Right lobe of liver (tissue), 6 donors: ENCODE measurements at regions not wholly inside any gene's neighbourhood (a gene's known extent, or its start where the extent isn't known, plus 50 kb on each side); places are given as distances from the start of the nearest gene placed in this dataset.
A peak's percentile ranks its signal among the peaks of the same experiment; 100 is the strongest.

Experiments
- ATAC-seq, 4 donors: fragments of 200-7000 bp; cut with Tn5 transposase; one replicate each; pipeline ENCODE4 v1.9.1; 2020; ENCODE audit warnings: mild to moderate bottlenecking in 4 of 4, moderate library complexity in 4 of 4
- DNase-seq, 3 donors: peaks; one replicate each; pipeline ENCODE4 v3.0.0-alpha.2; 2020
- H3K27ac ChIP-seq, 3 donors: fragments of 200-600 bp; one replicate each; pipeline ENCODE4 v1.8.0; 2022
- H3K27me3 ChIP-seq, 2 donors: fragments of 200-600 bp; one replicate each; pipeline ENCODE4 v1.8.0; 2022
- H3K36me3 ChIP-seq, 4 donors: fragments of 200-600 bp; sonication (generic) in 1 of 4; one replicate each; pipeline versions ENCODE4 v1.5.1 to v1.8.0; 2017 to 2022; ENCODE audit warnings: control low read depth in 1 of 4
- H3K4me1 ChIP-seq, 4 donors: fragments of 200-600 bp; sonication (generic) in 1 of 4; one replicate each; pipeline versions ENCODE4 v1.5.1 to v1.8.0; 2017 to 2022; ENCODE audit warnings: control low read depth in 1 of 4
- H3K4me3 ChIP-seq, 3 donors: fragments of 200-600 bp; one replicate each; pipeline ENCODE4 v1.8.0; 2022
- H3K9me3 ChIP-seq, 4 donors: fragments of 200-600 bp; sonication (generic) in 1 of 4; one replicate each; pipeline versions ENCODE4 v1.5.1 to v1.8.0; 2017 to 2022; ENCODE audit warnings: control low read depth in 1 of 4
- CTCF ChIP-seq, 4 donors: fragments of 200-600 bp in 3 of 4; fragments of 450-650 bp in 1 of 4; IDR thresholded peaks; one replicate each; pipeline versions ENCODE4 v1.5.1 to v1.8.0; 2016 to 2022; ENCODE audit warnings: antibody characterized with exemption in 4 of 4, mild to moderate bottlenecking in 2 of 4
- POLR2A ChIP-seq: fragments of 450-650 bp; IDR thresholded peaks from one replicate; pipeline ENCODE4 v1.6.1; 2017; ENCODE audit warnings: antibody characterized with exemption, mild to moderate bottlenecking
- WGBS: methylation state at CpG from one replicate; pipeline ENCODE4 v1.1.6; 2018; ENCODE audit warnings: low coverage, low lambda C conversion rate; ENCODE audit not compliant: insufficient coverage; ENCODE audit errors: missing lambda C conversion rate; 5-methylcytosine and 5-hydroxymethylcytosine counted together
- intact Hi-C, 2 donors: fragments of 100-400 bp; cut with DNase I; formaldehyde crosslinking; loops; one replicate each; pipeline versions ENCODE4 v1.11.2 to v1.14.1; 2022
- donor health status: DM: no; HTN: yes; CAD: no.
- donor health status: DM: no; HTN: no; CAD: no.
- donor health status: DM: no; HTN: no; CAD: no.
- donor health status: DM: no; HTN: yes; CAD: no.
- donor health status: DM: no; HTN: yes; CAD: no.

GRCh38 chr2:105556366-105556765 is 157.5 kb upstream of the FHL2 start:
- no peak overlapping the region for H3K4me3 ChIP-seq
- no peaks in the 10 kb centered on the region for H3K4me1 ChIP-seq
- intact Hi-C loops, result no loop called here
- 70% methylated on average over 3 of the region's 3 CpGs for WGBS
- no peak for ATAC-seq
- no peaks in the 10 kb centered on the region for H3K36me3 ChIP-seq
- TF ChIP-seq POLR2A, result no peak
- no peak for TF ChIP-seq CTCF (IDR thresholded peaks at IDR 0.05)
- H3K27me3 ChIP-seq, result no peaks in the 10 kb centered on the region
- no peaks in the 10 kb centered on the region for H3K9me3 ChIP-seq
- DNase-seq, result no peak
- H3K27ac ChIP-seq, result no peak overlapping the region

GRCh38 chr2:105554235-105554634 is 155.4 kb upstream of the FHL2 start:
- intact Hi-C loops, result no loop called here
- no peaks in the 10 kb centered on the region for H3K36me3 ChIP-seq
- H3K27me3 ChIP-seq, result no peaks in the 10 kb centered on the region
- H3K9me3 ChIP-seq, result no peaks in the 10 kb centered on the region
- H3K4me3 ChIP-seq, result no peak overlapping the region
- TF ChIP-seq CTCF (IDR thresholded peaks at IDR 0.05), result no peak
- no peak for TF ChIP-seq POLR2A
- H3K27ac ChIP-seq, result no peak overlapping the region
- no peaks in the 10 kb centered on the region for H3K4me1 ChIP-seq
- ATAC-seq, result no peak
- no peak for DNase-seq

DNA sequence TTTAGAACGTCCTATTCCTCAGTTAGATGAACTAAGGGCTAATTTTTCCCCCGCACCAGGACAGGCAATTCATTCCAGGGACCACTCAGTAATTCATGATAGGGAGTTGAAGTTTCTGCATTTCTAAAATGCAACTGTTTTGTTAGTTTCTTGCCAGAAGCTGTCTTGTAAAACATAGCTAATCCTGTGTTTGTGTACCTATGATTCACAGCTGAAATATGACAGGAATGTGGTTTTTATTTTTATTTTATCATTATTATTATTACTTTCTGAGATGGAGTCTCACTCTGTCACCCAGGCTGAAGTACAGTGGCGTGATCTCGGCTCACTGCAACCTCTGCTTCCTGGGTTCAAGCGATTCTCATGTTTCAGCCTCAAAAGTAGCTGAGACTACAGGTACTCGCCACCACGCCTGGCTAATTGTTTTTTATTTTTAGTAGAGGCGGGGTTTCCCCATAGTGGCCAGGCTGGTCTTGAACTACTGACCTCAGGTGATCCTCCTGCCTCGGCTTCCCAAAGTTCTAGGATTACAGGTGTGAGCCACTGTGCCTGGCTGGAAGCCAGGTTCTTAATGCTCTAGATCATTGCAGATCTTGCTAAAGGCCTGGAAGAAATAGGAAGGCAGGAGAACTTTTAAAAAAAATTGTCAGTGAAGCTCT is 154.8 kb upstream of the FHL2 start:
- Histone ChIP-seq H3K9me3 (no peaks in the 10 kb centered on the region), H3K27ac (no peak overlapping the region), H3K4me3 (no peak overlapping the region), H3K27me3 (no peaks in the 10 kb centered on the region), H3K36me3 (no peaks in the 10 kb centered on the region), H3K4me1 (no peaks in the 10 kb centered on the region)
- DNase-seq (no peak), ATAC-seq (no peak)
- TF ChIP-seq POLR2A (no peak), CTCF (IDR thresholded peaks at IDR 0.05) (no peak)
- intact Hi-C loops, result no loop called here
- WGBS, result 62% methylated on average over 9 of the region's 9 CpGs

- H3K9me3 ChIP-seq, result no peaks in the 10 kb centered on the region
- no peak overlapping the region for H3K4me3 ChIP-seq
- H3K27me3 ChIP-seq, result no peaks in the 10 kb centered on the region
- H3K27ac ChIP-seq, result no peak overlapping the region
- no peaks in the 10 kb centered on the region for H3K4me1 ChIP-seq
- ATAC-seq (peak; percentile 24 to 48 (median 40)), DNase-seq (no peak)
- no peaks in the 10 kb centered on the region for H3K36me3 ChIP-seq
- 38% methylated on average over 6 of the region's 6 CpGs for WGBS
- intact Hi-C loops, result no loop called here
- TF ChIP-seq POLR2A (no peak), CTCF (IDR thresholded peaks at IDR 0.05) (no peak)
These were observed 147.8 kb upstream of the FHL2 start for GRCh38 chr2:105546628-105546974.
